DMS79 (cell line): ENCODE measurements at regions not wholly inside any gene's neighbourhood (a gene's known extent, or its start where the extent isn't known, plus 50 kb on each side); places are given as distances from the start of the nearest gene placed in this dataset.

Source experiments
- DNase-seq: peaks from one replicate; lab custom pipeline; 2025; lab: John Stamatoyannopoulos, UW

- DNase-seq, result no peak
Measured at GRCh38 chr11:23023319-23023718, 163.0 kb upstream of the CCDC179 start.

DNA sequence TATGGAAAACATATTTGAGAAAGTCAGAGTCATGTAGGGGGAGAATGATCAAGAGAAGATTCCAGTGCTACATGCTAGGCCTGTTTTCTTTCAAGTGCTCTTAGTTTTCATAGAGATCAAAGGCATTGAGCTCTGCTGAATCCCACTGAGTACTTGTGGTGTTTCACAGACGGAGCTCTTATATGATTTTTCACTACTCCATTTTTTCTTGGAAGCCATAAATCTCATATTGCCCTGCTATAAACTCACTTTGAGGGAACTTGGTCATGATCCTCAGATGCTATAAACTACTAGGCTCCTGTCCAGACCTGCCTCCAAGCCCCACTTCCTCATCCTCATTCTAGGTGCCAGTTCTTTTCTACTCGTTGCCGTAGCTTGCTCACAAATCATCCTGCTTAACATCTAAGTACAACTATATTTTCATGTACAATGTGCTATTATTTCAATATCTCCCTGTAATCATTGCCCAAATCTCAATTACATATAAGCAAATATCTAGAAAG is 180.8 kb upstream of the CCDC179 start:
- DNase-seq, result no peak

DNA sequence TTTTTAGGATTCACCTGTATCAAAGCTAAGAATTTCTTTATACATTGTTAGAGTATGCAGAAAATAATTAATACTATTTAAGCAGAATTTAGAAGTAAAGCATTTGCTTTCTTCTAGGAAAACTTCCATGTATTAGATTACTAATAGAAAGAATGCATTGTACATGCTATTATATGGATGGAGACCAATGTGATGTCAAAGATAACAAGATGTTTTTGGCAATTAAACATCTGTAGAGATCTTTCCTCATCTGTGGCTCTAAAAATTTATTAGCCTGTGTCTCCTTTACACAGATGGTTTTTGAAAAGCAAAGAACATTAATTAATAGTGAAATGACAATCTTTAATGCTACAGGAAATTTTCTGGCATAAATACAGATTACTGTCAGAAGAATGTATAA is 198.4 kb upstream of the CCDC179 start:
- no peak for DNase-seq

DNA sequence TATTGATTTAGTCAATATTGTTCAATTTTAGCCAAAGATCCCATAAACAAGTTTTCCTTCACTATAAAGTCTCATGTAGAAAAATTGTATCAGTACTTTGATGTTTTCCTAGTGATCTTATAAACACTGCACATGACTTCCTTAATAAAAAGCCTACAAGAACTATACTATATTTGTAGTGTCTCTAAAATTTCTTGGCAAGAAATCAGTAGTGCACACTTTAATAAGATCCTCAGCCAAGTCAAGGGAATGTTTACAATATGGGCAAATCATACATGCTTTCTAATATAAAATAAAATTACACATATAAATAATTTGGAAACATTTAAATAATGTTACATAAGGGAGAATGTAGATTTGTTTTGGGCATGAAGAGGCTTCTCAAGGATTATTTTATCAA is 203.0 kb upstream of the CCDC179 start:
- no peak for DNase-seq

GRCh38 chr11:23078289-23078971 is 218.2 kb upstream of the CCDC179 start:
- no peak for DNase-seq

DNA sequence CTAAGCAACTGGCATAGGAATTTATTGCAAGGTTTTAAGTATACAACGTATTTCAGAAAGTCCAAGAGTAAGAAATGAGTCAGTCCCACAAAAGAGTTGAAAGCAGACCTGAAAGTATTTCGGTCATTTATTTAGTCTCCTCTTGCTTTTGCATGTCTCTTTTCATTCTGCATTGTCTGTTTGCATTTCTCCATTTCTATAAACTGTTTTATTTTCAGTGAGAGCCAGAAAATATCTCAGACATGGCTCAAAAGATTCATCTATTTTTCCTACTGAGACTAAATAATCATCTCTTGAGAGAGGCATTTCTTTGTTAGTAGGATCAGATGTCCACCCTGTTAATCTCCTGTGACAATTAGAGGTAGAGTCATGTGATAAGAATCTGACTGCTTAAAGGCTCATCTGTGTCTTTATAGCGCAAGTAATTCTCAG is 219.1 kb upstream of the CCDC179 start:
- no peak for DNase-seq

- no peak for DNase-seq
Measured at GRCh38 chr11:23087407-23087806, 227.1 kb upstream of the CCDC179 start.

DNA sequence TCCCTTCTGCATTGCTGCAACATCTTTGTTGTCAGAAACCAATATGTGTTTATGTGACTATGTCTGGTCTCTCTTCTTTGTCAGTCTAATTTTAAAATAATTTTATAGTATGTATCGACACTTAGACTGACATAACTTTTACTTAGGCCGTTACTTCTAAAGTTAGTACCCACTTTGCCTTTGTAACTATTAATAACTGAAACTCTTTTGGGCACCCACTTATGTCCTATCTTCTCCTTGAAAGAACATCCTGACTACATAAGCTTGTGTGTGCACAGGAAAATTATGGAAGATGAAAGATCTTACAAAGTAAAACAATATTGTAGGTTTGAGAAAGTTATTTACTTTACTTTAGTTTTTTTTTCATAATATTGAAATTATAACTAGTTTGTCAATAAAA is 230.4 kb upstream of the CCDC179 start:
- no peak for DNase-seq

- DNase-seq, result no peak
Measured at GRCh38 chr11:23095650-23096189, 235.4 kb upstream of the CCDC179 start.

DNA sequence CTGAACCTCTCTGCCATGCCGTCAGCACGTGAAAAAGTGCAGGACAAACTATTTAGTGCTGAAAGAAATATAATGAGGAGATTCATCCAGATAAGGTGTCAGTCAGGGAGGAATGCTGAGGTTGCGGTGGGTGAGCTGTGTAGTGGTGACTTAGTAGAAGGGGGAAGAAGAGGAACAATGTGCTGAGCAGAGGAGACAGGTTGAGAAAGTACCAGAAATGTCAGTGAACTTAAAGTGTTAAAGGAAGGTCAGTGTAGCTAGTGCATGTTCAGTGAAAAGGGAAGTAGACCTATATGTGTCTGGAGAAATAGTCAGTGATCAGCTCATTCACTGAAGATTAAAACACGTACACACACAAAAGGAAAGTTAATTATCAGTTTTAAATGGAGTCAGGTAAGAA is 237.6 kb upstream of the CCDC179 start:
- DNase-seq, result no peak

DNA sequence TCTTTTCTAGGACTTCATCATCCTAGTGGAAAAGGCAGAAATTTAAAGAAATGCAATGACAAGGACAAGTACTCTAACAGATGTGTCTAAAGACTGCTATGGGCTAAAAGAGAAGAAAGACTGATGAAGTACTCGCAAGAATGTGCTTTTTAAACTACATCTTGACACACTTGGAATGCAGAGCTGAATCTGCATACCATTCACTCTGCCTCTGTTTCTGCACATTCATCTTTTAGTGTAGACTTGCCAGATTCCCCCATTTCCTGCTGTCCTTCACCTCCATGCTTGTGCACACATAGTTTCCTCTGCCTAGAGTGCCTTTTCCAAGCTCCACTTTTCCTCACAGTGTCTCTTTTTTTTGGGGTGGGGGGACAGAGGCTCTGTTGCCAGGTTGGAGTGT is 239.0 kb upstream of the CCDC179 start:
- no peak for DNase-seq

- DNase-seq, result no peak
Measured at GRCh38 chr11:23100726-23101125, 240.5 kb upstream of the CCDC179 start.

DNA sequence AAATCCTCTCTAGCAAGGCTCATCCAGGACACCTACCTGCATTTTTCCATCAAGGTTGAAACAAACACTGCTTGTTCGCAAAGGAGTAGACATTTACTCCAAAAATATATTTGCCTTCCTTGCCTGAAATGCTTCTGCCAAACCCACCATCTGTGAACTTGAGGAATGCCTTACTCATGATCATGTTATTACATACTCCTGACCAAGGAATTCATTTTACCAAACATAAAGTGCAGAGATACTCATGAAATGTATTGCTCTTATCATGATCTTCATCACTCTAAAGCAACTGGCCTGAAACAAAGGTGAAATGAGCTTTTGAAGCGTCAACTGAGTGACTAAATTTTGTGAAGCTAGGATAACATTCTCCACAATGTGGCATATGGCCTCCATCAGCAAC is 243.1 kb upstream of the CCDC179 start:
- DNase-seq, result no peak

DNA sequence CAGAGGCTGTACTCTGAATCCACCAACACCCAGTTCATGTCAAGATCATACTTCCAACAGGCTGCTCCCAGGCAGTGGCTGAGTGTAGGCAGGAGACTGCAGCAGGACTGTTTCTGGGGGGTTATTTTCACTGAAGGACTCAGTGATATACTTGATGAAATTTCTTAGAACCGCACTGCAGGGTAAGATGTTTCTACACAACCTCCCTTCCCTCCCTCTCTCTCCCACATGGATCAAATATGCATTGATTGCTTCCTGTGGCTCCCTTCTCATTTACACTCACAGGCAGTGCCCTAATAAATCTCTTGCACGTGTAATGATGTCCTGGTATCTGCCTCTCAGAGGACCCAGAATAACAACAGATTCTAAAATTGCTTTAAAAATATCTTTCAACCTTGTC is 251.3 kb upstream of the CCDC179 start:
- no peak for DNase-seq

GRCh38 chr11:23112390-23112789 is 252.1 kb upstream of the CCDC179 start:
- no peak for DNase-seq

GRCh38 chr11:23112987-23113886 is 253.0 kb upstream of the CCDC179 start:
- DNase-seq, result no peak

DNA sequence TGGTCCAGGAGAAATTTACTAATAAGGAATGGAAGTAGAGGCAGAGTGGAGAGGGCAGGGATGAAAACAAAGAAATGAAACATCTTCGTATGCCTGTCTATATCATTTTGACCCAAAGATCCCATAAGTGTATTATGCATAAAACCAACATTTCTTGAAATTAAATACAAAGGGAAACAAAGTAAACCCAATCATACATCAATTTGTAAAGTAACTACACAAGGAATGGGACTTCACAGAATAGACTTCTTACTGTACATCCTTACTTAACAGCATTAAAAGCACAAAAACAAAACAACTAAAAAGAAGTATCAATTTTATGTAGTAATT is 253.6 kb upstream of the CCDC179 start:
- no peak for DNase-seq

GRCh38 chr11:23123753-23124152 is 263.5 kb upstream of the CCDC179 start:
- no peak for DNase-seq

DNA sequence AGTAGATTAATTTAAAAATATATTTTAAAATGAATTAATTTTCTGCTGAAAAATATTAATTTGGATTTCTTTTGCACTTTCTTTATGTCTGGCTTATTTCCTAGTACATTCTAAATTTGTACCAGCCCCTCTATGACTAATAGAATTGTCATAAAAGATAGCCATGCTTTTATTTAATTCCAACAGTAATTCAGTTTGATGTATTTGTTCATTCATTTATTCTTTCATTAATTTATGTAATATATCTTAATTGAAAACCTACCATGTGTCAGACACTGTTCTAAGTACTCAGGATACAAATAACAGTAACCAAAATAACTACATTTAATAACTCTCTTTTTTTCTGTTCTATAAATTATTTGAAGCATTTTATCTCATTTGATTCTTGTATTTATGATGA is 264.0 kb upstream of the CCDC179 start:
- no peak for DNase-seq

DNA sequence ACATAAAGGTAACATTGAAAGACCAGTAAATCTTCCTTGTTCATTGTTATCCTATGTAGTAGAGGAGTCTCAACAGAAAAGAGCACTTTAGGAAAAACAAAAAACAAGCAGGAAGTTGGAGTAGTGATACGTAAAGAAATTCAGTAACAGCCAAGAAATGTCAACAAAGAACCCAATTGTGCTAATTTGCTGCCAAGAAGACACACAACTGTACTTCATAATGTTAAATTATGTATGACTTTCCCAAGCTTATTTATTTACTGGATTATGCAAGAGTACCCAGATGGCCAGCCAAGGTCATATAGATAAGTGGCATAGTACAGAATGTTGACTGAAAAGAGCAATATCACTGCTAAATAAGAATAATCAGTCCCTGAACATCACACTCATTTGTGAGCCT is 264.7 kb upstream of the CCDC179 start:
- no peak for DNase-seq

DNA sequence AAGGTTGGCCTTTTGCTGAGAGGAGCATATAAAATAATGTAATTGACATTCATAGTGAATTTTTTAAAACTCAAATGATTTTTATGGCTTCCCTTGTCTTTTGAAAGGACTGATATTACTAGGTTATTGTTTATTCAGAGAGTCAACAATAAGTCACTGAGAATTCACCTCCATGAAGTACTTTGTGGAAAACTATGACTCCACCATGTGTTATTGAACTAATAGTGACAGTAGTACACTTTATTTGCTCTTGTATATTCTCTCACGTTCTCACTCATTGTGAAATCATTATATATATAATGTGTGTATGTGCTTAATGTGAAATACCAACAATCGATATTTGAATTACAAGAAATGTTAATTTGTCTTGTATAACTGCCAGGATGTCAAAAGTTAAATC is 267.4 kb upstream of the CCDC179 start:
- no peak for DNase-seq

- DNase-seq, result no peak
Measured at GRCh38 chr11:23134627-23135026, 274.4 kb upstream of the CCDC179 start.

GRCh38 chr11:23138761-23139160 is 278.5 kb upstream of the CCDC179 start:
- DNase-seq, result no peak
